CD4-positive, alpha-beta T cell treated with Interleukin-6 for 4 hours (primary cell): ENCODE measurements at regions not wholly inside any gene's neighbourhood (a gene's known extent, or its start where the extent isn't known, plus 50 kb on each side); places are given as distances from the start of the nearest gene placed in this dataset.

Experiments
- DNase-seq: peaks from one replicate; pipeline ENCODE4 v3.0.0-alpha.2; 2020; ENCODE audit warnings: mixed read lengths

DNA sequence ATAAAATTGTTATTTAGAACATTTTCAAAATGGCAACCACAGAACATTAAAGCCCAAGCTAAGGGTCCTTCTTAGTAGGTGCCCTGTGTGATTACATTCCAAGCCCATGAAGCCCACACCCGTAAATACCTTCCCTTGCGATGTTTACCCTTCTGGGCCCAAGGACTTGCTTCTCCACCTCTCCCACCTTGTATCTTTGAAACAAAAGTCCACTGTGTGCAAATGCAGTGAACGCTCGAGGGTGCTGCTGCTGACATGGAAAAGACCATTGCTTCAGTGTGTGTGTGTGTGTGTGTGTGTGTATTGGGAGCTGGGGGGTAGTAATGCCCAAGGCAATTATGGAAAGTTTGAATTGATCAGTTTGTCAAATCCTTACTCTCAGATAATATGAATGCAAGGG, 298.1 kb downstream of the TGFB2 start:
- DNase-seq = no peak

DNA sequence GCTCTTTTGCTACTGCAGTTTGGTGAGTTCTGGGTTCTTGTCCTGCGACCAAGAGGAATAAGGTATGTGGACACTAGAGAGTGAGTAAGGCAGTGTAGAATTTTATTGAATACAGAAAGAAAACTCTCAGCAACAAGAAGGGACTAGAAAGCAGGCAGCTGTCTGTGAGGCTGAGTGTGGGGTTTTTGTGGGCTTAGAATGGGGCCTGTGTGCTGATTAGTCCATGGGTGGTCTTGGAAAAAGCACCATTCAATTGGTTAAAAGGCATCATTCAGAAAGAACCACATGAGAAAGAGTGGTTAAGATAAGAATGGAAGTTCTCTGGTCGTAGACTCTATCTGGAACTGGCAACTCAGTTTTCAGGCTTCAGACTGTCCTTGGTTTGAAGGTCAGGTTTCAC, 298.8 kb downstream of the TGFB2 start:
- no peak for DNase-seq

DNA sequence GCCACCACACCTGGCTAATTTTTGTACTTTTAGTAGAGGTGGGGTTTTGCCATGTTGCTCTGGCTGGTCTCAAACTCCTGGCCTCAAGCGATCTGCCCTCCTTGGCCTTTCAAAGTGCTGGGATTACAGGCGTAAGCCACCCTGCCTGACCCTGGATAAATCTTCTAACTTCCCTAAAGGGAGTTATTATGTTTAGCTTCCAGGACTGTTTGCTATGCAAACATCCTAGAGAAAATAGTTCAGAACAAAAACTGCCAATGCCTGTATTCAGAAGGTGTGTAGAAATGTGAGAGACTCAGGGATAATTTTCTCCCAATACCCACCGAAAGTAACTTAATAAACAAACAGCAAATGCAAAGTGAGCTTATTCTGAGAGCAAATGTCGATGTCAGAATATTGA, 301.2 kb downstream of the TGFB2 start:
- no peak for DNase-seq

DNA sequence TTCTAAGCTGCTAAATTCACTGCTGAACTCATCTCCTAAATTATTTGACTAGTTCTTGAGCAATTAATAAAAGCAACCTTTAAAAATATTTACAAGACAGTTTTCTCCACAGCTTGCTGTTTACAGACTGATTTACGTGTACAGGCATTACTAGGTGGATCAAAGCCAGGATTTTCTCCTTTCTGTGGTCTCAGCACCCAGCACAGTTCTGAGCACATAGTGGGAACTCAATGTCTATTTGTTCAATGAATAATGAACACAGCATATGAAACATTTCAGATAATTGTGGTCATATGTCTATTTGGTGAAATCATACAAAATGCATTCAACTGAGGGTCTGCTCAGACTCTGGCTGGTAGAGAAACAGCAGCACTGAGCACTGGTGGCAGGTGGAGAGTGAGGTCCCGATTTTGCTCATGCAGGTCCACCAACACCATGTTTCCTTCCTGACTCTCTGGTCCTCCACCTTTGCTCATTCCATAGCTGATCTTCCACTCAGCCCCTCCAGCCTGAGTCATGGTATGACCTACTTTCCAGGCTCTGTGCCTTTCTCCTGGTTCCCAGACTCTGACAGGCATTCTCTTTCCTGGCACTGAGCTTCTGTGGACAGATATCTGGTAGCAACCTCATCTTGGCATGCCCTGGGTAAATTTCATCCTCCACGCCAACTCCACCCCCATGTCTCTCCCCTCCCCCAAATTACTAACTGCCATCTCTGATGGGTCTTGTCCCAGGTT, 311.3 kb downstream of the TGFB2 start:
- DNase-seq = no peak

DNA sequence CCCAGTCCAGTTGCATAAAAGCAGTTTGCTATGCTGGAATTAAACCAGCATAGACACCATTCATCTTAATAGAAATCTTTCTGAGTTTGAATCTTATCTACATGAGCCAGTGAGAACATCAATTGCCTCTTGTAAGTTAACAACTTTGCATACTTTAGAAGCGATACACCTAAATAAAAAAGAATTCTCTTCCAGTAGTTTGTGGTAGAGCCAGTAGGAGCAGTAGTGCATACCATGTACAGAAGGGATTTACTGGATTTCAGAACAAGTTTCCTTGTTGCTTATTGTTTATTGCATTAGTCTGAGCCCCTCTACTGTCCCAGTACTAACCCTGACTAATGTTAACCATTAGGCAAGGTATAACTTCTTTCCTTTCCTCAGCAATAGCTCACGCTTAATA, 313.1 kb downstream of the TGFB2 start:
- DNase-seq = no peak

DNA sequence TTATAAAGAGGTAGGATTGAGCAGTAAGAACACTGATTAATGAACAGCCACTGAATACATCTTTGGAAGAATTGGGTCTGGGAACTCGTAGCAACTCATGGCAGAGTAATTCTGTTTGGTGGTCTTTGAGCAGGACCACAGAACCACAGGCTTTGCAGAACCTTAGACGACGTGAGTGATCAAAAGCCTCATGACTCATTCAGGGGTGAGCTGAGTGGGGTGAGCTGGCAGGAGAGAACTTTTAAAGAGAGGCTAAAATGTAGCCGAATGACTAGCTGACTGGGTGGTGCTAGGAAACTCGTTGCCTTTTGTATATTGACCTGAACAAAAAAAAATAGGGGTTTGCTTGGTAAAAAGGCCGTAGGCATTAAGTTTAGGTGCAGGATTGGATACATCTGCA, 313.8 kb downstream of the TGFB2 start:
- DNase-seq = no peak

DNA sequence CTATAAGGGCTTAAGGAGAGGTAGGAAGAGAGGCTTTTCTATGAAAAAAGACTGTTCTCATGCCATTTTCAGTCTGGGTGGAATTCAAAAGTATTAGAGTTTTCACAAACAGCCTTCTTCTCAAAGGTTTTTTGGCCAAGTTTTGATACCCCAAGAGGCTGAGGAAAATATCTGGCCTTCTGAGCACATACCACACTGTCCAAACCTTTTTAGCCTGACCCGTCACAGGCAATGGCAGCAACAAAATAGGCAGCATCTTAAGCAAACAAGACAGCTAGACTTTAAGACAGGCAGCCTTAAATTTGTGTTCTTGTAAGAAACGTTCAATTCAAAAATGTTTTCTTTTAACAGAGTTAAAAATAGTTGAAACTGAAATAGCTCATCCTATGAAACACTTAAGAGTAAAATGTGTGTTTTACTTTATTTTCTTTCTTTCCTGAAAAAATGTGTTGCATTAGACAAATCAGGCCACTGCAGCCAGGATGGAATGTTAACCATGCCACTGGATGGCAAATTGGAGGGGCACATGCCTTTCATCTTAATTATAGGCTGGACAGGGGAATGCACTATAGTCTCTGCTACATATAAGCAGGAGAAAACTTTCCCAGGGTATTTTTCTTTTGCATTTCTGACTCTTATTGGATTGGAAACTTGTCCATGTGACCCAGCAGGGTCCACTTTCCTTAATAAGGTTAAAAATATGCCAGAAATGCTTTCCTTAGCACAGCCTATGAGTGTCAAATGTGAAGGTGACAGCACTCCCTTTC, 315.0 kb downstream of the TGFB2 start:
- DNase-seq = no peak

DNA sequence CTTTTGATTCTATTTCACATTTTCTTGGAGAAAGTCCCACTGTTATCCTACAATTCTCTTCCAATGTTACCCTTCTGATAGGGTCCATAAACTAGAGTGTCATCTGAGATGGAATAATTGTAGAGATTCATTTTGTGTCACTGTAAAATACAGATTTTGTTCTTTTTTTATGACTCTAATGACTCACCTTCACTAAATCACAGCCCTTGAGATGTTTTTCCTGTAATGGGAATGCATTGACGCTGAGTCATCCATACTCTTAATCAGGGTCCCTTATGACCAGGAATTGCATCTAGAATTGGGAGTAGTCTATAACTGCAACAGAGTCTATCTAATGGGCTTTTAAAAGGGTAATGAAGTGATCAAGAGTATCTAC, 315.5 kb downstream of the TGFB2 start:
- no peak for DNase-seq

DNA sequence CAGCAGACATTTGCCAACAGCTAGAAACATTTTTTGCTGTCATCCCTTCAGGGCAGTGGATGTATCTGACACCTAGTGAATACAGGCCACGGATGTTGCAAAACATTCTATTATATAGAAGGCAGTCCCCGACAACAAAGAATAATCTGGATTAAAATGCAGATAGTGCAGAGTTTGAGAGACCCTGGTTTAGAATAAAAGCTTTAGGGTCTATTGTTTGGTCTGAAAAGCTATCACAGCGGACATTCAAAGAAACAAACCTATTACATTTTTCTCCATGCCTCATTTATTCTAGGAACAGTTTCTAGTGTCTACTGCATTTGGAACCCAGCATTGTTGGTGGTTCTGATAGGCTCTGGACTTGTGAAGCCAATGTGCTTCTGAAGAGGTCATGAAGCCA, 316.3 kb downstream of the TGFB2 start:
- DNase-seq = no peak

DNA sequence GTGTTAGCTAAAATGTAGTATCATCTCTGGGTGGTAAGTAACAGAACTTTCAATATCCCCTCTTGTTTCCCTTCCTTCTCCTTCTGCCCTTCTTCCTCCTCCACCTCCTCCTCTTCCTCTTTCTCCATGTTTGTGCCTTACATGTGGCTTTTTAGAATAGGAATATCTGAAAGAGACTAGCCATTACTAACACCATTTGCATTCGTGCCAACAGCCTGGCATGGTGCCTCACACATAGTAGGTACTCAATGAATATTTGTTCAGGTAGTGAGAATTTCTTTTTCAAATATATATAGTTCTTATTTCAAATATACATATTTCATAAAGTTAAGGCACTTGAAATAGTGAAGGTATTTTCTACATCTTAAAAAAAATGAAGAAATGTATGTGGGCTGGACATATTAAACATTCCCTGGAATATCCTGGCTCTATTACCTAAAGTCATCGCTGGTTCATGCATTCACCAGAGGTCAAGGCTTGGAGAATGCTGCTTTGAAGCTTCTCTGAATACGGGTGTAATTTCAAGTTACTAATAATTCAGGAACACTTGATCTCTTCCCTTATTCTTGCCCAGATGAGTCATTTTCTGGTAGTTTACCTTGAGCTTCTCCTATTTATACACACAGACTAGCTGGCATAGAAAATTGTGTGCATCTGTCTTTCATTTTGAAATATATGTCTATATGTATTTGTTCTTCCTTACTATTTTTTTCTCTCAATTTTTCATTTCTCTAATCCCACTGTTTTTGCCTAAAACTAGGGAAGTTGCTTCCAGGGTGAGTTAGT, 319.4 kb downstream of the TGFB2 start:
- no peak for DNase-seq

DNA sequence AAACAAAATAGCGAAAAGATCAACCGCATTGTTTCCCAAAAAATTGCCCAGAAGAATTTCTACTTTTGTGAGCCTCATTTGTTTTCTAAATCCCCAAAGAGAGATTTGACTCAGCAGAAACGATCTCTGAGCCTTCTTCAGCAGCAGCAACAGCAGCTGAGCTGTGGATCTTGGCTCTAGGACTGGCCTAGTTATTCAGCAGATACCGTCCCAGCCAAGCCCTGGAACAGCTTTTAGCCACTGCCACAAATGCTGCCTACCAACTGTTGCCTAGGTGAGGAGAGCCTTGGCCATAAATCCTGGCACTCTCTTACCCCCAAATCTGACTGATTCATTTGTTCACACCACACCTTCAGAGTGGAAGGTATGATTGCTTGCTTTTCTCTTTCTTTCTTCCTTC, 320.1 kb downstream of the TGFB2 start:
- no peak for DNase-seq

DNA sequence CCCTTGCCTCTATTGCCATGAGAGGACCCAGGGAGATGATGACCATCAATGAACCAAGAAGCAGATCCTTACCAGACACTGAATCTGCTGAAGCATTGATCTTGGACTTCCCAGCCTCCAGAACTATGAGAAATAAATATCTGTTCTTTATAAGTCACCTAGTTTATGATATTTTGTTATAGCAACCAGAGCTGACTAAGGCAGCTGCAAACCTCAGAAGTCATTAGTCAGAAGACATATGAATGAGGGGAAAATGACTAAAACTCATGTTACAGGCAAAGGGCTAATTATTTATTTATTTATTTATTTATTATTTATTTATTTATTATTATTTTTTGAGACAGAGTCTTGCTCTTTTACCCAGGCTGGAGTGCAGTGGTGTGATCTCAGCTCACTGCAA, 321.1 kb downstream of the TGFB2 start:
- no peak for DNase-seq

DNA sequence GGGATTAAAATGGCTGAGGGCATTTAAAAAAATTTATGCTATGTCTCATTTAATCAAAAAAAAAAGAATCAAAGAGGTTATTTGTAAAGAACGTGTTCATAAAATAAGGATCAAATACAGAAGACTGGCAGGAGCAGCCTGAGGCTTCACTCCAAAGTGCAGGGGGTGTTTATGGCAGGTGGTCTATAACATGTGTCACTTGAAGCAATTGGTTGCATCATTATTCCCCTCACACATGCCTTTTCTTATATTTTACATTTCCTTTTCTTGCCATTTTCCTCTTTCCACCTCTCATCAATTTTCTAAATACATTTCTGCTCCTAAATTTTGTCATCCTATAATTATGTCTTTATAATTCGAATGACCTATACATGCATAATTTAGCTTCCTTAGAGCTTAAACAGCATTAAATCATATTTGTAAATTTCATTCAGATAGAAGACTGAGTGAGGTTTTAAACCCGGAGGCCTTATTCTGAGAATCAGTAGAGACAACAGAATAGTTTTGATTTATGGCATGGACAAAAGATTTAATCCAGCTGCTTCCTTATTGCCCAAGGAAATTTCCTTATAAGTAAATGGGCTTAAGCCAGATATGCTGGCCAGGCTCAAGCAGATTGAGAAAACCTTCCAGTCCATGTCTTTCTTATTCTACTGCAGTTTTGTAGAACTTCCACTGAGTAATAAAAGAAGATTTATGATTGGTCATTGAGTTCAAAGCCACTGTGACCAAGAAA, 322.8 kb downstream of the TGFB2 start:
- no peak for DNase-seq

DNA sequence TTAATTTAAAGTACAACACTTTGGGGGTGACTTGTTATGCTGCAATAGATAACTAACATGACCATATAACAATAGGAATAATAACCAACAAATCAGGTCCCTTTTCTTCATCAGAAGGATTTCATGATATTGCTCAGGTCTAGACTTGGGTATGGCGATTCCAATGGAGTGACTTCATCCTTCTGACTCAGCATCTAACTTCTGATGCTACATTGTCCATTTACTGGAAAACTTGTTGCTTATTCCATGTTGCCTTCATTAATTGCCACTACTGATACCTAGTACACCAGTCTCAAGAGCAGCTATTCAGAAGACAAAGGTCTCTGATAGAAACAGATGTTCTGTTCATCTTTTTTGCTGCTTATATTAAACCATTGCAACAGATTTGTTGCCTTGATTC, 324.3 kb downstream of the TGFB2 start:
- DNase-seq = no peak

DNA sequence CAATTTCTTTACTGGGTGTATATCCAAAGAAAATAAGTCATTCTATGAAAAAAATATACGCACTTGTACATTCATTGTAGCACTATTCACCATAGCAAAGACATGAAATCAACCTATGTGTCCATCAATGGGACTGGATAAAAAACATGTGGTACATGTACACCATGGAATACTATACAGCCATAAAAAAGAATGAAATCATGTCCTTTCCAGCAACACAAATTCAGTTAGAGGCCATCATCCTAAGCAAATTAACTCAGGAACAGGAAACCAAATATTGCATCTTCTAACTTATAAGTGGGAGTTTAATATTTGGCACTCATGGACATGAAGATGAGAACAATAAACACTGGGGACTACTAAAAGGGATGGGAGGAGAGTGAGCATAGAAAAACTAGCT, 325.7 kb downstream of the TGFB2 start:
- DNase-seq = no peak

DNA sequence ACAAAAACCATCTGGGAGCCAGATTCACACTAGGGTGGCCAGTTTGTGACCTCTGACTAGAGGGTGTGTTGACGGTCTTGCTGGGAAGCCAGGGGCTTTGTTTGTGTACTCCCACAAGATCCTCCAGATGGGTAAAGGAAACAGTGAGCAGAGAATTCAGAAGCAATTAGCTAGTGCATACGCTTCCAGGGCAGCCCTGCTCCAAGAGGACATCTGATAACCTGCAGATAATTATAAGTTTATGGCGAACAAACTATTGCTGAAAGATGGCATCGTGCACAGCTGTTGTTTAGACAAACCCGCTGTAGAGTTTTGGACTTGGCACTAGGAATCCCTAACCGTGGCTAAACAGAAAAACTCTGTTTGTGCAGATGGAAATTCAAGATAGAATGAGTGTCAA, 326.4 kb downstream of the TGFB2 start:
- no peak for DNase-seq

DNA sequence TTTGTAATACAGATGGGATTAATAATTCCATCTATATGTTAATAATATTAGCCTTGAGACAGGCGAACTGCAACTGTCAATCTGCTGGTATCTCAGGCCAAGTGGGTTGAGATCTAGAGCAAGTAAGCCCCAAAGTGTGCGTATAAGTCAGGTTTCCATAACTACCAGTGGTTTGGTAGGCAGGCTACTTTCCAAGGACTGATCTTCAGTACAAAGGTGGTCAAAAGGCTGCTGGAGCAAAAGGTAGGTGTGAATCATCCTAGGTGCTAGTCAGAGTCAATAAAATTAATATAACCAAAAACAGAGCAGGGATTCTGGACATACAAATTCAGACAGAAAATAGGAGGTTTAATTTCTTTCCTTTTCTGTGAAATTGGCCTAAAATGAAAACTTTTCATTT, 328.0 kb downstream of the TGFB2 start:
- no peak for DNase-seq

DNA sequence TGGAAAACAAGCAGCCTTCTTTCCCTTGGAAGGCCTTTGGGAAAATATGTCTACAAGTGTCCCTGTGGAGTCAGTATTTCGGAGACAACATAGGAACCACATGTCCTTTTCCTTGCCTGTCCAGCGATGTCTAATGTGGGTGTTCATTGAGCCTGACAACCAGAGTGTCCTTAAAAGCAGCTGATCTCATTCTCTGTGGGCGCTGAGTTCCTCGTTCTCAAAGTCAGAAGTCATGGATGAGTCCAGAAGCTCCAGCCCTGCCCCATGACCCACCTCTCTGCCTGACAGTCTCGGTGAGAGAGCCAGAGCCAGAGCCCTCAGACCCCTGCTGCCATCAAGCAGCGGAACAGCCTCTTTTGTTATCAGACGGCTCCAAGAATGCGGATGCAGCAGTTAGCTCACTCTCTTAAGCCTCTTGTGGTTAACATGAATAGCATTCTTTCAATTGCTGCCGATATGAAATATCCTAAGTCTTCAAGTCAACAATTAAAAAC, 329.2 kb downstream of the TGFB2 start:
- DNase-seq = no peak

DNA sequence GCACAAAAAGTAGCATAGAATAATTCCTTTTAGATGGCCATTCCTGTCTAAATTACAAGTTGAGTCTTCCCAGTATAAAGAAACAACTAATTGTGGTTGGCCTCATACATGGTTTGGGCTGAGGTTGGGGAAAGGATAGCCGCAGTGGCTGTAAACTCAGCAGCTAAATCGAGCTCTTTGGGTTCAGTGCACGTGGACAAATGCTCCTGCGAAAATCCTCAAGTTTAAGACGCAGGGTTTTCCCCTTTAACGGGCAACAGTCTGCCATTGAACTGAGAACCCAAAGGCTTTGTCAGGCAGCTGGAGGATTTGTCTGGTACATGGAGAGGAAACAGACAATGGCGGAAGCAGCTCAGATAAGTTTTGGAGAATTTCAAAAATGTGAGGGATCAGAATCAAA, 331.9 kb downstream of the TGFB2 start:
- no peak for DNase-seq

DNA sequence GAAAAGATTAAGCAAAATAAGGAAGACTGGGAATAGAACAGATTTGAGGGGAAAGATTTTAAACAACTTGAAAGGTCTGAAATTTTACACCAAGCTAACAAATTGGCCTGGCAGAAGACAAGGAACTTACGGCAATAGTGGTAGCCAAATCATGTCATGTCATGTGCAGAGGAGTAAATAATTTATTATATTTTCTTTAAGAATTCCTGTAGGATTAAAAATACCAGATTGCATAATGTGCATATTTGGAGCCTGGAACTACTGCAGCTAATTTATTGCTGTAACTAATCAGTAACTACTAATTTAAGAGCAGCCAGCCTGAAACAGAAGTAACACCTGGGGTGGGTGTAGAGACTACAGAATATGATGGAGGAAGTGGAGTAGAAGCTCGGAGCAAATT, 334.3 kb downstream of the TGFB2 start:
- DNase-seq = no peak

DNA sequence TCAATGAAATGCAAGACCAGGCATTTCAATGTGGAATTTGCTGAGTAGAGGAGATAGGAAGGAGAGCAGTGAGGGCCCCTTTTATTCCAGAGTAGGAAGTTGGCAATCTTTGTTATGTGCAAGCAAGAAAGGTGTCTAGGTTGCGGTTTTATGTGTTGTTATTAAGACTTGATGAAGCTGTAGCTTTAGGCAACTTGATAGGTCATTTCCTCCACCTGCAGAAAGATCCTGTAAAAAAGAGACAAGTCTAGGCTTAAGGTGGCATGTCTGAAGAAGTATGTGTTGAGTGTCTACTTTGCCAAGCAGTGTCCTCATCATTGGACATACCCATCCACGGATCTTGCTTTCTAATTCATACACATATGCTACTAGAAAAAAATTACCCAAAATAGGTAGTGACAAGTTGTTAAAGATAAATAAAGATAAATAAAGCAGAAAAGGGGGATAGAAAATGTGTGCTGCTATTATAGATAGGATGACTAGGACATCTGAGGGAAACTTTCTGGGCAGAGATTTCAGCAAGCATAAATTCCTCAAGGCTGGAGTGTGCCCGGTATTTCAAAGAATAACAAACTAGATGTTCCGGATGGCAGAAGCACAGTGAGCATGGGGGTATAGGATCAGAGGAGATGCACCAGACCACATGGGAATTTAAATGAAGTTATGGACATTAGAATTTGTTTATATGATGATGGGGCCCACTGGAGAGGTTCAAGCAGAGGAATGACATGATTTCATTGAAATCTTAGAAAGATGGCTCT, 335.0 kb downstream of the TGFB2 start:
- DNase-seq = no peak

DNA sequence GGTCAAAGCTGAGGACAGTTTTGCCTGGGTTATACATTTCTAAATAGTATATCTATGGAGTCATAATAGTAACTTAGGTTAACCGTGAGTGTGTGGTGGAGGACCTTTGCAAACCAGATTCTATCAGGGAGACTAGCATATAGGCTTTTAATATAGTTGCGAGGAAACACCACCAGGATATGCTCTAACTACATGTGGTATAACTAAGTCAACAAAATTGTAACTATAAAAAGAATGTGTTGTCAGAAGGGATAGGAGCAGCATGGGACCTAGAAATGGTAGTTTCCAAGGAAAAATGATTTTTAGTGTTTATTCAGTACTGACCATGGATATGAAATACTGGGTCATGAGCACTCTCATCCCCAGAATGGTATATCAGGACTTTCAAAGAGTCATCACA, 338.1 kb downstream of the TGFB2 start:
- no peak for DNase-seq
